ENCODE measurements at regions not wholly inside any gene's neighbourhood (a gene's known extent, or its start where the extent isn't known, plus 50 kb on each side); places are given as distances from the start of the nearest gene placed in this dataset.
"Not testable (repeated sequence)": the region's sequence is repeated elsewhere in the genome, so short reads cannot be mapped to it uniquely, and the experiment has no call there.

DNA sequence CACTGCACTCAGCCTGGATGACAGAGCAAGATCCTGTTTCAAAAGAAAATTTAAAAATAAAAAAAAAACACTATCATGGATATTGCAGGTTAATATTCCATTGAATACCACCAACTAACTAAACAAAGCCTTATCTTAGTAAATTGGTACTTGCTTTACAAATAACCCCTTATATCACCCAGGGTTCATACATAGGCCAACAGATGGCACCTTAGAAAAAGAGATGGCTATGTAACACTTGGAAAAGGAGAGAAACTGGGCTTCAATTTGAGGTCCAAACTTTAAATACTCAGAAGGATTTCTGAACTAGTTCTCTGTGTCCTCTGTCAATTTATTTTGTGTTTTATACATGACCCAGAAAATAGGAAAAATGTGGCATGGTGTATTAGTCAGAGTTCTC lies 249.6 kb upstream of the LRP1B start (continued):
- TF ChIP-seq RBBP5 (IDR thresholded peaks at IDR 0.05; ENCODE audit: borderline replicate concordance, low read depth, low read length) (no peak), EZH2 (IDR thresholded peaks at IDR 0.05; ENCODE audit: low read depth, low read length, severe bottlenecking) (no peak), POU5F1 (IDR thresholded peaks at IDR 0.05; ENCODE audit: low read depth, low read length) (no peak), CHD2 (IDR thresholded peaks at IDR 0.05; ENCODE audit: low read length) (no peak)

DNA sequence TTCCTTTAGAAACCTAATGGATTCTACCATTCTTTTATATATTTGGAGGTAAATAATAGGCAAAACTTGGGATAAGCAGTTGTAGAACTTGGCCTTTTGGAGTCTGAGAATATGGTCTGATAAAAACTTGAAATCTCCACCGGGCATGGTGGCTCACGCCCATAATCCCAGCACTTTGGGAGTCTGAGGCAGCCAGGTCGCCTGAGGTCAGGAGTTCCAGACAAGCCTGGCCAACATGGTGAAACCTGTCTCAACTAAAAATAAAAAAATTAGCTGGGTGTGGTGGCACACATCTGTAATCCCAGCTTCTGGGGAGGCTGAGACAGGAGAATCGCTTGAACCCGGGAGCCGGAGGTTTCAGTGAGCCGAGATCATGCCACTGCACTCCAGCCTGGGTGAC lies 231.3 kb upstream of the LRP1B start:
- H2BK5ac ChIP-seq (ENCODE audit: low read depth, low read length); H3K4ac ChIP-seq (replicated peaks; ENCODE audit: insufficient read length, low read depth, low read length); H3K23ac ChIP-seq (ENCODE audit: insufficient read length); H3K23me2 ChIP-seq (ENCODE audit: low read depth, low read length); H3K9ac ChIP-seq (replicated peaks in 1 of 4; ENCODE audit: extremely low read depth in 1 of 4, low read depth in 3 of 4, low read length in 3 of 4); H3K18ac ChIP-seq (ENCODE audit: extremely low read depth, low read length); H3K36me3 ChIP-seq (ENCODE audit: control insufficient read depth in 2 of 4, insufficient read depth in 4 of 4, low read length in 3 of 4); H4K5ac ChIP-seq (ENCODE audit: insufficient read length, low read depth, low read length); H2AK5ac ChIP-seq (ENCODE audit: low read depth, low read length); H3K4me2 ChIP-seq (ENCODE audit: insufficient read depth in 1 of 2, low read depth in 2 of 2, low read length in 2 of 2); H2BK20ac ChIP-seq (ENCODE audit: low read length); H2BK12ac ChIP-seq (ENCODE audit: low read depth, low read length); H3K27me3 ChIP-seq (replicated peaks in 1 of 4; ENCODE audit: control insufficient read depth in 3 of 4, extremely low read depth in 1 of 4, insufficient read depth in 3 of 4, low read length in 3 of 4); H4K20me1 ChIP-seq (replicated peaks in 1 of 2; ENCODE audit: control insufficient read depth in 1 of 2, insufficient read depth in 2 of 2, low read length in 2 of 2); H3K27ac ChIP-seq (ENCODE audit: low read depth, low read length); H3K4me1 ChIP-seq (replicated peaks in 1 of 4; ENCODE audit: control insufficient read depth in 3 of 4, insufficient read depth in 4 of 4, low read length in 3 of 4); H4K8ac ChIP-seq (ENCODE audit: extremely low read depth, insufficient read depth, low read length); CTCF ChIA-PET (ENCODE audit: partially characterized antibody); H3K14ac ChIP-seq (ENCODE audit: insufficient read length); H2BK120ac ChIP-seq (replicated peaks; ENCODE audit: low read depth, low read length); POLR2A ChIA-PET (ENCODE audit: partially characterized antibody); H3K4me3 ChIP-seq (ENCODE audit: extremely low read depth in 1 of 4, insufficient read depth in 2 of 4, low read depth in 3 of 4, low read length in 4 of 4); DNase-seq (ENCODE audit: low read depth in 1 of 2, low spot score in 2 of 2); H2BK15ac ChIP-seq (ENCODE audit: low read length); H4K91ac ChIP-seq (replicated peaks; ENCODE audit: insufficient read length, low read length); H3K56ac ChIP-seq (replicated peaks; ENCODE audit: insufficient read length, low read depth, low read length); H3K79me2 ChIP-seq (ENCODE audit: control insufficient read depth in 1 of 2, insufficient read depth in 2 of 2, low read length in 2 of 2); H3K79me1 ChIP-seq (ENCODE audit: low read depth, low read length); H3K9me3 ChIP-seq (ENCODE audit: insufficient read depth in 2 of 2, low read depth in 1 of 2, low read length in 1 of 2); H2AFZ ChIP-seq (ENCODE audit: low read length); FAIRE-seq: not testable (repeated sequence)
- WGBS, 2 experiments (ENCODE audit: extremely low coverage in 1 of 2, insufficient coverage in 1 of 2, insufficient read length in 1 of 2, insufficient replicate concordance in 2 of 2, low coverage in 1 of 2, low lambda C conversion rate in 2 of 2, missing lambda C conversion rate in 1 of 2), result 99% methylated on average over 7 of the region's 7 CpGs; no CpG with 5 or more reads in 1 of the 2 experiments

Data from H1 (cell line).